HG03159 (cell line): ENCODE measurements at regions not wholly inside any gene's neighbourhood (a gene's known extent, or its start where the extent isn't known, plus 50 kb on each side); places are given as distances from the start of the nearest gene placed in this dataset.
"Not testable (repeated sequence)": the region's sequence is repeated elsewhere in the genome, so short reads cannot be mapped to it uniquely, and the experiment has no call there.

ENCODE experiments used
- ATAC-seq: cut with Tn5 transposase; IDR thresholded peaks from one replicate; pipeline ENCODE4 v1.9.1; 2021; ENCODE audit warnings: mild to moderate bottlenecking, moderate library complexity; ENCODE audit not compliant: unreplicated experiment

GRCh38 chr3:34419801-34420200, 621.4 kb downstream of the PDCD6IP start:
- ATAC-seq: no peak

- no peak for ATAC-seq
These were observed 623.3 kb downstream of the PDCD6IP start for GRCh38 chr3:34421762-34422161.

- no peak for ATAC-seq
These were observed 641.4 kb downstream of the PDCD6IP start for GRCh38 chr3:34439796-34440195.

GRCh38 chr3:34444137-34444536, 645.7 kb downstream of the PDCD6IP start:
- ATAC-seq: no peak

GRCh38 chr3:34449305-34449704, 650.9 kb downstream of the PDCD6IP start:
- ATAC-seq: no peak

GRCh38 chr3:34463414-34463813, 665.0 kb downstream of the PDCD6IP start:
- no peak for ATAC-seq

- ATAC-seq: no peak
These were observed 666.2 kb downstream of the PDCD6IP start for GRCh38 chr3:34464646-34465045.

GRCh38 chr3:34475851-34476250, 677.4 kb downstream of the PDCD6IP start:
- ATAC-seq: no peak

GRCh38 chr3:34483311-34483887, 685.0 kb downstream of the PDCD6IP start:
- ATAC-seq: no peak

GRCh38 chr3:34504366-34504765, 705.9 kb downstream of the PDCD6IP start:
- no peak for ATAC-seq

GRCh38 chr3:34504775-34505174, 706.3 kb downstream of the PDCD6IP start:
- no peak for ATAC-seq

- no peak for ATAC-seq
These were observed 710.3 kb downstream of the PDCD6IP start for GRCh38 chr3:34508732-34509131.

- ATAC-seq: no peak
These were observed 713.5 kb downstream of the PDCD6IP start for GRCh38 chr3:34511891-34512290.

- not testable (repeated sequence) for ATAC-seq
These were observed 720.6 kb downstream of the PDCD6IP start for GRCh38 chr3:34519008-34519407.

GRCh38 chr3:34531156-34531555, 732.7 kb downstream of the PDCD6IP start:
- ATAC-seq: no peak

GRCh38 chr3:34533451-34533850, 735.0 kb downstream of the PDCD6IP start:
- ATAC-seq: no peak

- ATAC-seq: no peak
These were observed 735.6 kb downstream of the PDCD6IP start for GRCh38 chr3:34534013-34534412.

GRCh38 chr3:34544136-34544535, 745.7 kb downstream of the PDCD6IP start:
- ATAC-seq: no peak

GRCh38 chr3:34547297-34547920, 749.0 kb downstream of the PDCD6IP start:
- no peak for ATAC-seq

- no peak for ATAC-seq
These were observed 768.8 kb downstream of the PDCD6IP start for GRCh38 chr3:34567266-34567665.

- ATAC-seq: no peak
These were observed 770.3 kb downstream of the PDCD6IP start for GRCh38 chr3:34568766-34569165.

- ATAC-seq: no peak
These were observed 771.0 kb downstream of the PDCD6IP start for GRCh38 chr3:34569437-34569836.
